SKM-1 treated with dmso at 0.1 percent for 144 hours (cell line): ENCODE measurements at regions not wholly inside any gene's neighbourhood (a gene's known extent, or its start where the extent isn't known, plus 50 kb on each side); places are given as distances from the start of the nearest gene placed in this dataset.
"Not testable (repeated sequence)": the region's sequence is repeated elsewhere in the genome, so short reads cannot be mapped to it uniquely, and the experiment has no call there.

Experiments used
- DNase-seq: peaks from one replicate; lab custom pipeline; 2025; ENCODE audit not compliant: unreplicated experiment; lab: John Stamatoyannopoulos, UW

- DNase-seq, result no peak
These were observed 248.9 kb downstream of the CCER1 start for GRCh38 chr12:90706036-90706435.

DNA sequence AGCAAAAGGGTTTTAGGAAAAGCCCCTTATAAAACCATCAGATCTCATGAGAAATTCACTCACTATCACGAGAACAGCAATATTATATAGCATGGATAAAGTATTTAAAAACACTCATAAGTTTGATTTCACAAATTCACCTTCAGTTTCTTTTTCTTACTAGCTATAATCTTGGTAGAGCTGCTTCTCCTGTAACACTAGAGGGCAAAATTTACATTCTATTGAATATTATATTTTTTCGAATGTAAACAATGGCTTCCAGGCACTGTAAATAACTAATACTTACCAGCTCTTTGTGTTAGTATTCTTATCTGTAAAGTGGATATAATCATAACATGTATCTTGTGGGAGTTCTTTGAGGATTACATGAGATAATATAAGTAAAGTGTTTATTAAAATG, 259.6 kb downstream of the CCER1 start:
- DNase-seq, result no peak

DNA sequence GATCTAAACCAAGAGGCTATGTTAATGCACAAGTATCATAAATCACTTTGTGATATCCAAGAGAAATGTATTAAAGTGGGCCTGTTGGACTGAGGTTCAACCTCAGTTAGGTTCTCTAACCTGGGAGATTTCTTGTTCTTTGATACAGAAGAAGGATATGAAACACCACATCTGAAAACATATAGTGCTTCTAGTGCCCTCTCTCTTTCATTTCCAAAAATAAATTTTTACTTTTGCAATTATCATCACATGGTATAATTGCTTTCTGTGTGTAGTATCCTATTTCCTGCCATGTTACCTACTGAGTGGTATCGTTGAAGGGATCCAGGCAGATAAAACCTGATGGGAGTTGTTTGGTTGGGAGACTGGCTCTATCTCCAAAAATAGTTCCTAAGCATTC, 264.9 kb downstream of the CCER1 start:
- no peak for DNase-seq

DNA sequence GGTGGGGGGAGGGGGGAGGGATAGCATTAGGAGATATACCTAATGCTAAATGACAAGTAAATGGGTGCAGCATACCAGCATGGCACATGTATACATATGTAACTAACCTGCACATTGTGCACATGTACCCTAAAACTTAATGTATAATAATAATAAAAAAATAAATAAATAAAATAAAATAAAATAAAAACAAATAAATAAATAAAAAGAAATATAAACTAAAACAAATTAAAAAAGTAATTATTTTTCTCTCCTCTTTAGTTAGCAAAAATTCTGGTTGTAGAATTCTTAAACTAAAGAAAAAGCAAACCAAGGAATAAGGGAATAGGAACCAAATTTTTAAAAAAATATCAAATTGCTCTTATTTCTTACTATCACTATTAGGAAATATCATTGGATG, 267.3 kb downstream of the CCER1 start:
- DNase-seq, result not testable (repeated sequence)

- DNase-seq, result peak; percentile 10
These were observed 271.1 kb downstream of the CCER1 start for GRCh38 chr12:90683871-90684270.

DNA sequence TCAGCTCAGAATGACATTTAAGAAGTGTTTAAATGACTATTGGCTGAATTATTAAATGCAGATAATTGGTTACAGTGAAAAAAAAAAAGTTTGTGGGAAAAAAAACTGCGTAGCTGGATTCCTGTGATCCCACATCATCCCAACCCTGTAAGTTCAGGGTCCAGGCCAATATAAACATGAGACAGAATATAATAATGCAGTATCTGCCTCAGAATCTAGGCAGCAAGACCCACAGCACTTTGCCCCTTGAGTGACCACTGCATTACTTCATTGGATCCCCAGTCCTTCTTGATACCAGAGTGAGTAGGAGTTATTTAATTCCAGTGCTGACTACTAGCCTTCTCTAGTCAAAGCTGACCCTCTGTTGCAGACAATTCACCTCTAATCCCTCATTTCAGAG, 272.6 kb downstream of the CCER1 start:
- DNase-seq, result no peak

DNA sequence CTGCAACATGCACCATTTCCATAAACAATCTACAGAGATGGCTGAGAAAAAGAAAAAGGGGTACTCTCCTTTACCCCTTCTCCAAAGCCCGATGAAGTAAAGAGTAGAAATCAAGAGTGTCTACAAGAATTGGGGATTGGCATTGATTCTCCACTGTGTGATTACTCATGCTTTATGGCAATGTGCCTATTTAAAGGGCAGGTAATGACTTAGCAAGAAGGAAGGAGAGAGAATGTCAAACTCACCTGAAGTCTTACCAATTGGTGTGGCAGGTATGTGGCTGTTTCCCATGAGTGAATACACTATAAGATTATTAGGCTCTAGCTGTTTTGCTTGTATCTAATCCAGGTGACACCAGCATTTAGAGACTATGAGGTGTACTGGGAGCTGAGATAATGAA, 275.3 kb downstream of the CCER1 start:
- no peak for DNase-seq

DNA sequence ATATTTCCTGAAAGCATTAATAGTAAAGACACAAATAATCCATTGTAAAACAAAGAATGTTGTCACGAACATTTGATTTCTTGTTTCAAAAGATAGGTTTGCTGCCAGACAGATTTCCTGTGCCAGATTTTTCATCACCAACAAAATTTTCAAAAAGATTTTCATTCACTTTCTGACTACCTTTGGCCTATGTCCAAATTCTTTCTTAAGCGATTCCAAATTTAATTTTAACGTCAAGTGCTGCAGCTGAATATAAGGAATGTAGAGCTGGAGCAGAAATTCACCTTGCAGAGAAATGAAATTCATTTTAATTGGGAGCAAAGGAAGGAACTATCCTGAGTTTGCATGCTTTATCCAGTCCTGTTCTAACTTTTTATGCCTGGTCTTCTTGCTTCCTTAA, 277.4 kb downstream of the CCER1 start:
- DNase-seq, result no peak

- DNase-seq, result no peak
These were observed 277.9 kb downstream of the CCER1 start for GRCh38 chr12:90677055-90677454.

GRCh38 chr12:90675106-90675505, 279.9 kb downstream of the CCER1 start:
- DNase-seq, result no peak

- no peak for DNase-seq
These were observed 282.9 kb downstream of the CCER1 start for GRCh38 chr12:90672081-90672480.

DNA sequence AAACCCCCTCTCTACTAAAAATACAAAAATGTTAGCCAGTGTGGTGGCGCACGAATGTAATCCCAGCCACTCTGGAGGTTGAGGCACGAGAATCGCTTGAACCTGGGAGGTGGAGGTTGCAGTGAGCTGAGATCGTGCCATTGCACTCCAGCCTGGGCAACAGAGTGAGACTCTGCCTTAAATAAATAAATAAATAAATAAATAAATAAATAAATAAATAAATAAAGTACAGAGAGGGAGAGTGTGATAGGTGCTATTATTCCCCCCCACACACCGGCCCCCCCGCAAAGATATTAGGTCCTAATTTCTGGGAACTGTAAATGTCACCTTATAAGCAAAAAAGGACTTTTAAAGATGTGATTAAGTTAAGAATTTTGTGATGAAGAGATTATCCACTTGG, 291.0 kb downstream of the CCER1 start:
- DNase-seq, result not testable (repeated sequence)

- DNase-seq, result no peak
These were observed 295.9 kb downstream of the CCER1 start for GRCh38 chr12:90659060-90659459.

DNA sequence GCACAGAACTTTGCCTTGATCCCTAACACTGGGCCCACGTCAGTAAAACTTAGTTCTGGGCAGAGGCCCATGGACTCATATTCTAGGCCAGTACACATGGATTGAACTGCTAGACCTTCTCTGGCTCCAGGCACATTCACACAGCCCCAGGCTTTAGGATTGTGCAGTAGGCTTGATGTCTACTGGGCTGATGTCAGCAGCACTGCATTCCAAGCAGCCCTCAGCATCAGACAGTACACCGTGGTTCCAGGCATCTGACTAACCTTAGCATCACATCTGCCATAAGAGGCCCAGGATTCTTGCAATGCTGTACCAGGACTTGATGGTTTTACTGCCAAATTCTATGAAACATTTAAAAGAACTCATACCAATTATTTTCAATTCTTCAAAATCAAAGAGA, 301.9 kb downstream of the CCER1 start:
- DNase-seq, result no peak

GRCh38 chr12:90652280-90652679, 302.7 kb downstream of the CCER1 start:
- no peak for DNase-seq

DNA sequence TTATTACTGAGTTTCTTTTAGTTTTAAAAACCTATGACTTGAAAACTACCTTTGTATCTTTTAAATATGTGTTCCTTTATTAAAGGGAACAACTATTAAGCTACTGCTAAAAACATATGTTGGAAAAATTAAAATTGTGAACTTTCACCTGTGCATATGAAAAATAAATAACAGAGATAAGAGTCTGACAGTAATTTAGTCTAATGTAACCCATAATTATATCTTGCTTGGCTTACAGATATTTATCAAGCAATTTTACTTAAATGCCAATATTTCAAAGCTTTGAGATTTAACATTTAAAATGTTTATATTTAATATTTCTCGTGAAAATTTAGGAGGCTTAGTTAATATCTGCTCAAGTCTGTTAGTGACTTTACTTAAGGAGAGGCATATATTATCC, 309.8 kb downstream of the CCER1 start:
- no peak for DNase-seq

- DNase-seq, result no peak
These were observed 323.3 kb downstream of the CCER1 start for GRCh38 chr12:90631591-90632212.

GRCh38 chr12:90630006-90630405, 325.0 kb downstream of the CCER1 start:
- DNase-seq, result no peak

- no peak for DNase-seq
These were observed 326.8 kb downstream of the CCER1 start for GRCh38 chr12:90628213-90628612.

- peak; percentile 48 for DNase-seq
These were observed 327.6 kb downstream of the CCER1 start for GRCh38 chr12:90627180-90627896.

DNA sequence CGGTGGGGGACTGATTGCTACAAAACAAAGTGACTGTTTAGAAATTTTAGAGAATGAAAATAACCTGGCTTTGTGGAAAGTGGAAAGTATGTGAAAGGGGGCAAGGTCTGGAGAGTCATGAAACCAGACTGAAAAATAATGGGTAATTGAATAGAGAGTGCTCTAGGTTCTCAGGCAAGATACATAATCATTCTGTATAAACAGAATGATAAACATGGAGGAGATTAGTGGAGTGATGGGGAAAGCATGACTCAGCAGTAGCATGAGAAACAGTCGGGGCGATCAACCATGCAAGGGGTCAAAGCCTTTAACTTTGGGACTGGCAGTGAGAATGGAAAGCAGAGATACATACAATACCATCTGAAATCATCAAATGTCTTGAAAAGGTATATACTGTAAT, 332.5 kb downstream of the CCER1 start:
- no peak for DNase-seq

DNA sequence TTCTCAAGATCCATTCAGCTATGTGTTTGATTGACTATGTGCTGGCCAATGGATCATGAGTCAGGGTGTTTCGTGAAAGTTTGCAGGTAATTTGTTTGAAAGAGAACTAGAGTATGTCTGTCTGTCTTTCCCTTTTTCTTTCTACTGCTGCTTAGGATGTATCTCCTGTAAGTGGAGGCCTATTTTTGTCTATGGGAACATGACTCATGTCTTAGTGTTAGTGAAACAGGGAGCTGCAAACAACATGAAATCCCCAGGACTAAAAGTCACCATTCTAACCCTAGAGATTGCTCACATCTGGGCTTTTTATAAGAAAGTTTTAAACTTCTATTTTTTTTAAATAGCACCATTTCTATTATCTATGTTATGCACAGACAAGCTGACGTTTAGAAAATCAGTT, 333.0 kb downstream of the CCER1 start:
- DNase-seq, result no peak

DNA sequence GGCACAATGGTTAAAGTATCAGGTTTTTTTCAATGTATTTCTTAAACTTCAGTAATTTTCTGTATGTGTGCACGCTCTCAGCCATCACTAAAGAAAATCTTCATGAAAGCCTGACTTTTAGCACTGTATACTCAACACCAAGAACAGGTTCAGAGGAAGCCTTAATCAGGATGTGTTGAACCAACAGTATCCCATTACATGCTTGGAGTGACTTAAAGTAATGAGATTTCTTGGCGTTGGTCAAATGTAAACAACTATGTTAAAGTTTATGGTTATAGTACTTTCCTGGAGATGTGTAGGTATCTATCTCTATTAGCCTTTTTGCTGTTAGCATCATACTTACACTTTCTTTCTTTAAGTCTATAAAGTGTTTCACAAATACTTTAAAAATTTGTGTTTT, 335.0 kb downstream of the CCER1 start:
- no peak for DNase-seq
